Islet of Langerhans (tissue), 1 donor: ENCODE measurements at regions not wholly inside any gene's neighbourhood (a gene's known extent, or its start where the extent isn't known, plus 50 kb on each side); places are given as distances from the start of the nearest gene placed in this dataset.
A peak's percentile ranks its signal among the peaks of the same experiment; 100 is the strongest.
"Not testable (repeated sequence)": the region's sequence is repeated elsewhere in the genome, so short reads cannot be mapped to it uniquely, and the experiment has no call there.

Experiments
- FAIRE-seq: peaks from one replicate; lab custom pipeline; 2011; peaks lifted over from hg19 to GRCh38; lab: Jason Lieb, UNC

DNA sequence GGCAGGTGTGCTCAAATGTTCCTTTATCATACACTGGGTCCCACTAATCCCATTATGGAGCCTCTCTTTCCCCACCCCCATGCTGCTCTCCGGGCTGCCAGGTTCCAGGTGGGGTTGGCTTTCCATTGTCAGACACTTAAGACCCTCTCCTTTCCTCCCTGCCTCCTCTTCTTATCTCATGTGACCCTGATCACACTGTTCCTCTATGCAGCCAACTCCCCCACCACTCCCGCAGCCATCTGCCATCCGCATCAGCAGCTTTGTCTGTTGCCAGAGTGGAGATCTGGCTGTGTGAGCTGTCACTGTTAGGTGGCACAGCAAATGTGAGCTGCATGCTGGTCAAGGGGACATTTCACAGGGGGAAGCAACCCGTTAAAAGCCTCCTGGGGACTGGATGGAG, 391.4 kb downstream of the TNS3 start:
- FAIRE-seq = no peak

DNA sequence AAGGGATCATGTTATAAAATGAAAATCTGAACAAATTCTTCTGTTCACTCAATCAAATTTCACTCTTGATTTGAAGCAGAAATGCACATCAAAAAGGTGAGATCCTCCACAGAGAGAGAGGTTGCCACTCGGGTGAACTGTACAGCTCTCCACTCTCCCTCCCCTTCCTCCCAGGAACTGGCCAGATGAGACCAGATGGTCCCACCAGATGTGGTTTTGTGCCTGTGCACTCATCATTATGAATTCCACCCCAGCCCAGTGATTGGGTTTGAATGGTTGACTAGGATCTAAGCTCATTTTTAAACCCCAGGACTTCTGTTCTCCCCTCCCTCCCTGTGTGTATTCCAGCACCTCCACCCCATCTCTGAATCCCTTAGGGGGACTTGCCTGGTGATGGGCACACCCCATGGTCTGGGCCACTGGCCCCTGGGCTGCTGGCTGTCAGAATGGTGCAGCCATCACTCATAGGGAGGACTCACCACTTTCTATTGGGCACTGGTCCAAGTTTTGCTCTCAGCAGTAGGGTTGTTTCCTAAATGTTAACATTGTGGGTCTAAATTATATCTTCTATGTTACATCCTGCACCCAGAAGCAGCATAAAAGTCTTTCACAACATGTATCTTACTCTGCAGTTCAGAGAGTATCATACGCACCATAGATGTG, 393.1 kb downstream of the TNS3 start:
- no peak for FAIRE-seq

DNA sequence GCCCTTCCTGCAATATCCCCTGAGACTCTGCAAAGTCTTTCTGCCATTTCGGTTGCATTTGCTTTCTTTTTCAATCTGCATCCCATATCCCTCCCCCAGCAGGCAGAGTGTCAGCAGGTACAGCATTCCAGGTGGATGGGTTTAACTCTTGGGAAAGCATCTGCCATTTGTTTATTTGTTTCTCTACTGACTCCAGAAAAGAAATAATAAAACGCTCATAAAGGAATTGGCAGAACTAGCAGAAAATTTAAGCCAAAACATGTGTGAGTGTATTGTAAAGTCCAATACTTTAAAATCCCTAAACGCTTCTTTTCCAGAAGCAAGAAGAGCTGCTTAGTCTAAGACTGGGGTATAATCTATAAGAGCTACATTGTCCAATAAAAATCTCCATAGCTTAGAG, 393.8 kb downstream of the TNS3 start:
- no peak for FAIRE-seq

DNA sequence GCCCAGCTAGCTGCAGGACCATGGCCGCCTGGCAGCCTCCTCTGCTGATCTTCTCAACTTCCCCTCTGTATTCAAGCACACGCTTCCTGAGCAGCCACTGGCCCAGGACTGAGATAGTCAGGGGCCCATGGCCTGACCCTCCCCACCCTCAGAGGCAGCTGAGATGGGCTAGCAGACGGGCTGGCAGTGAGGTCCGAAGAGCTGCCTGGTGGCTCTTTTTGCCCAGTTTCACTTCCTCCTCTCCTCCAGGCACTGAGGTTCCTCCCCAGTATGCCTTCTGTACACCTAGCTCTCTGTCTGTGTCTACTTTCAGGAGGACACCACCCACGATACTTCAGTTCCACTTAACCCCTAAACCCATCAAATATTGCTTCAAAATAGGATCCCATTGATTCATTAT, 395.6 kb downstream of the TNS3 start:
- FAIRE-seq = no peak

DNA sequence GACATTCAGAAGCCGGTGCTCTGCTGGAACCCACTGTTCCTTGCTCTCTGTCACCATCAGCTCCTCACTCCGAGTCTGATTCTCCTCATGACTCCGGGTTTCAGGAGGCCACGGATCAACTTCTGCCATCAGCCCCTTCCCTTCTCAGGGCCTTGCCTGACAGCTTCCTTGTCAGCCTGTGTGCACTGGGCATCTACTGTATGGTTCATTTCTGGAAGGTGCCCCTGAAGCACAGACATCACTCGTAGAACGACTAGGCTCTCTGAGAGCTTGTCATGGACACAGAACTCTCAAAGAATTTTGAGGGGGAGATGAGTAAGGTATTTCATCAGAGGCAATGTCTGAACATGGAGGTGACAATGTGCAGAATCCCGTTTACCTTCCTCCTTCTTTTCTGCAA, 396.1 kb downstream of the TNS3 start:
- no peak for FAIRE-seq

DNA sequence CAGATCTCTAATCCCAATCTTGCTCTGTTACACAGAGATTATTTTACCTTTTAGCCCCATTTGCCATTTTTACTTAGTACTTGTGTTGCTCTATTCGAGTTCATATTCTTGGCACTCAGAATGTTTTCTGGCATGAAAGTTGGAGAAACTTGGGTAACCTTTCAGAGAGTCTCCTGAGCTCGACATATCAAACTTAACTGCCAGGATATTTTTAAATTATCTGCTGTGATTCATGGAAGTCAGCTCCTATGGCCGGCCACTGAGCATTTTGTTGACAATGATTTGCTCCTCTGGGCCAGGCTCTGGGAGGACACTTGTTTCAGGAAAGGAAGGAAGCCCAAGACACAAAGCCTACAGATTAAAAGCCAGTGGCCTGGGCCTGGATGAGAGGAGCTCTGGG, 396.7 kb downstream of the TNS3 start:
- FAIRE-seq = no peak

DNA sequence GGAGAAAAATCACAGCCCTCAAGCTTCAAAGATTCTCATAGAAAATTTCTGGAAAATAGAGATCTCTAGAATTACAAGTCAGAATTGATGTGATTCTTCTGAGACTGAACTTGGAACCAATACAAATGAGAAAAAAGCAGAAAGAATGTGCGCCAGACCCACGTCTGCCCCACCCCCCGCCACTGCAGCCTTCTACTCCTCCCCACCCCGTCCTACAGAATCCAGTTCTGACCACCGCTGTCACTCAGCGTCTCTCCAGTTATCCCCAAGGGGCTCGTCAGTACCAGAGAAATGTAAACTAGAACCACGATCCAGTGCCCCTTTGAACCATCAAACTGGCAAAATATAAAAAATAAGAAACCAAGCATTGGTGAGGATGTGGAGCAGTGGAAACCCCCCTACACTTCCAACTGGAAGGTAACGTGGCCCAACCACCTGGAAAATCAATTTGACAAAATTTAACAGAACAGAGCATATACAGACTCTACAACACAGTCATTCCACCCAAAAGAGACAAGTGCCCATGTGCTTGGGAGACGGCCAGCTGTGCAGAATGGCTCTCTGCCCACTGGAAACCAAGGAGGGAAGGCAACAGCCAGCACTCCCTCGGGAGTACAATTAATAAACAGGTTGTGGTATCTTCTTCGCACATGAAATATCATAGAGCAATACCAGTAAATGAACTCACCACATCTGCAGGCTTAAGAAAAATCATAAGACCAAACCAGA, 397.9 kb downstream of the TNS3 start:
- FAIRE-seq = no peak

DNA sequence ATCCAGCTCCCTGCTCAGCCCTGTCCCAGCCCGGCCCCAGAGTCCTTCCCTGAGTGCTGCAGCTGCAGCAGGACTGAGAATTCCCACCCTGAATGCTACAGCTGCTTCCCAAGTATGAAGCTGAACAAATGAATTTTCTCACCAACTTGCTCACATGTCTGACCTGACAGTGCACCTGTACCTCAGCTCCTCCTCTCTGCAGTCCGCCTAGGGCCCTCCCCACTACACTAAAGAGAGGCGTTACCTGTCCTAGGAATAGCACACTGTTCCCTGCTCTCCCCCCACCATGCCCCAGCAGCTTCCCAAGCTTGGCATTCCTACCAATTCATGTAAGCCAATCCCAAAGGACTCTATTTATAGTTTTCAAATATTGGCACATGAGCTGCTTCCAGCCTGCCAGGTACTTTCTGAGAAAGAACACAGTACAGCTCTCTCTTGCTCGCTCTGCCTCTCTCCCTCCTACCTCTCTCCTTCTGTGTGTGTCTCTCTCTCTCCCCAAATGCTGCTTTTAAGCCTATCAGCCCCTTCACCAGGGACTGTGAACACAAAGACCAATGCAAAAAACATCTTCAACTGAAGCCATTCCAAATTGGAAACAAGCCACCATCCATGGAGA, 400.1 kb downstream of the TNS3 start:
- no peak for FAIRE-seq

DNA sequence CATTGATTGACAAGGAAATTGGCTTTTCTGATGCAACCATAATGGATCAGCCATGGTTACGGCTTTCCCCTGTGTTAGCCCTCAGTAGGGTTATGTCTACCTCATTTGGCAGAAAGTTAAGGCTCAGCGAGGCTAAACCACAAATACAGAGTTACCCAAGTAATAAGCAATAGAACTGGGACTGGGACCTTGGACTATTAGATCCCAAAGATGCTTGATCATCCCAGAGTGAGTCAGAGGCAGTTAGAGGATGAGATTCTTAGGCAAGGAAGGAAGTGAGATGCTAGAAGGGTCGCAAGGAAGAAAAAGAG, 401.4 kb downstream of the TNS3 start:
- no peak for FAIRE-seq

DNA sequence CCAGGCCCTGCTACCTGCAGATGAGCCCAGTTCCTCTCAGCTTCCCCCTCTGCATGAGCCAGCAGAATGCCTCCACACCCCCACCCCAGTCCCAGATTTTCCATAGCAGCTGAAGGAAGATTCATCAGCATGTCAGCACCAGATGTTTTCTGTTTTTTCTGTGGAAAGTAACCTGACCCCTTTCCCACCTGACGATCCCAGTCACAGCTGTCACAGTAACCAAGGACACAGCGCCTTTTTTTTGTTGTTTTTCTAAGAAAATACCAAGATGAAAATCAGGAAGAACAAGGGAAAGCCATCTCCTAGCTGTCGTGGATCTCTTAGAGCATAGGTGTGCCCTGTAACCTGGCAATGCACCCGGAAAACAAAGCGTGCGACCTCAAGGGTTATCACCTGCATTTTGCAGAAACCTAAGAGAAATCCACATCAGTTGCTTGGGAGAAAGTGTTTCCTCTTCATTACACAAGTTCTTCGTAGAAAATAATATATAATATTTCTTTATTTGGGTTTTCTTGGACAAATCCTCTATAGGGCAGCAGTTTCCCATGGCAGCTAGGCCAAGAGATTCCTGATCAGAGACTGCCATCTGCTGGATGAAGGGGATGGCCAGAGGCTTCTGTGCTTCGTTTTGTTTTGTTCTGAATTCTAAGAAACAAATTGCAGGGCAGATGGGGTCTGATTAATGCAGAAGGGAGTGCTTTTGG, 401.9 kb downstream of the TNS3 start:
- FAIRE-seq = peak; percentile 83

DNA sequence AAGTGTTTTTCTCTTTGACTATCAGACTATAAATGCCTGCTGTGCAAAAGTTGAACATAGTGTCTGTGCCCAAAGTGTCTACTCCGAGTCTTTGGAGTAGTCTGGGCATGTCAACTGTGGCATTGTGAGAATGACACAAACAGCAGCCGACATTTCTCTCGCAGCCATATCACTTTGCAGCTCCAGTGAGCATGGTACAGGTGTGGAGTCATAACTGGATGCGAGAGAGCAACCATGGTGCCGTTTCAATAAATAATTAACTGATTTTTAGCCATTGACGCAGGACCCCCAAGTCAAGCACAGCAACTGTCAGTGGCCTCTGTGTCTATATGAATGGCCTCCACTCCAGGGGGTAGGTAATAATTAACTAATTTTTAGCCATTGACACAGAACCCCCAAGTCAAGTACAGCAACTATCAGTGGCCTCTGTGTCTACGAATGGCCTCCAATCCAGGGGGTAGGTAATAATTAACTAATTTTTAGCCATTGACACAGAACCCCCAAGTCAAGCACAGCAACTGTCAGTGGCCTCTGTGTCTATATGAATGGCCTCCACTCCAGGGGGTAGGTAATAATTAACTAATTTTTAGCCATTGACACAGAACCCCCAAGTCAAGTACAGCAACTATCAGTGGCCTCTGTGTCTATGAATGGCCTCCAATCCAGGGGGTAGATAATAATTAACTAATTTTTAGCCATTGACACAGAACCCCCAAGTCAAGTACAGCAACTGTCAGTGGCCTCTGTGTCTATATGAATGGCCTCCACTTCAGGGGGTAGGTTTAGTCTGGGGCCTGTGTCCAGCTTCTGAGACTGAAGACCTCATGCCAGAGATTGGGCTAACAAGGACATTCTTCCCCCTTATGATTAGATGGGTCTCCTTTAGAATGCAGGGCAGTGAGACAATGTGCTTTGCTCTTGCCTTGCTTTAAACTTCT, 409.0 kb downstream of the TNS3 start:
- FAIRE-seq = not testable (repeated sequence)

DNA sequence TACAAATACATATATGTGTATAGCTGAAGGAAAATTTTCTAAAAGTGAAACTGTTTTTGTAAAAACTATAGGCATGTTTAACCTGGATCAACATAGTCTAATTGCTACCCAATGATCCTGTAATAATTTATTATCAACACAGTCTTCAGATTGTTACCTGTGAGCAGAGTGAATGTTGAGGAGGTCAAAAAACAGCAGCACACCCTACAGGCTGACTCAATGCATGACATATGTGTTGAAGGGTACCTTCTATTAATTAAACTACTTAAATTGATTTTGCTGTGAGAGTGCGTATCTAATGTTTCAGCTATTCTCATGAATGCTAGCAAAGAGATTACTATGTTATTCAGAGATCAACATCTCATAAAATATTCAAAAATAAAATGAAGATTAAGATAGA, 411.4 kb downstream of the TNS3 start:
- peak; percentile 97 for FAIRE-seq

DNA sequence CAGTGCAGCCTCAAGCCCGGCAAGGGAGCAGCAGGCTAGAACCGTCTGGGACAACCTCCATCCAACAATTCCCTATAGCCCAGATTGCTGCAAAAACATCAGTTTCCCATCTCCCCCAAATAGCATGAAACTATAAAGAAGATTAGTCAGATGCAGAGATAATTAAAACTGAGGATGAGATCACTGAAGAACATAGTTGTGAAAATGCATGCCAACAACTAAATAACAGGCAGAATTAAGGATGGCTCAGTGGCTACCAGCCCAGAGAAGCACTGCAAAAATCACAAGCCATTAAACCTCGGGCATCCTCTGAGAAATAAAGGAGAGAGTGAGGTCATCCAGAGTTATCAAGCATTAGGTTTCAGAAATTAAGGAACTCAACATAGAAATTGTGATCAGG, 427.1 kb downstream of the TNS3 start:
- no peak for FAIRE-seq

DNA sequence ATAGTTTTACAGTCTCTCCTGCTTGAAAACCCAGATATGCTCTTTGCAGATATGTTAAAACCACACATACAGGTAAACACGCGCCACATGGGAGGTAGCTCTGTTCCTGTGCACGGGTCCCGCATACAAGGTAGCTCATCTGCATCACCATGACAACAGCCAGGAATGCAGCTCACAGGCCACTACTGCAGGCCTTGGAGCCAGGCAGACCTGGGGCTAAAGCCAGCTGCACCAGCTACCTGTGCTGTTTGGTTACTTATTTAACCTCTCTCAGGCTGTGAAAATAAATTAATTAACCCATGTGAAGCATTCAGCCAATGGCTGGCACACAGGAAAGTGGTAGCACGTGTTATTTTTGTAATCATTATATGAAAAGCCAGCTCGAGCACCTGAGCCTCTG, 428.3 kb downstream of the TNS3 start:
- peak; percentile 98 for FAIRE-seq

DNA sequence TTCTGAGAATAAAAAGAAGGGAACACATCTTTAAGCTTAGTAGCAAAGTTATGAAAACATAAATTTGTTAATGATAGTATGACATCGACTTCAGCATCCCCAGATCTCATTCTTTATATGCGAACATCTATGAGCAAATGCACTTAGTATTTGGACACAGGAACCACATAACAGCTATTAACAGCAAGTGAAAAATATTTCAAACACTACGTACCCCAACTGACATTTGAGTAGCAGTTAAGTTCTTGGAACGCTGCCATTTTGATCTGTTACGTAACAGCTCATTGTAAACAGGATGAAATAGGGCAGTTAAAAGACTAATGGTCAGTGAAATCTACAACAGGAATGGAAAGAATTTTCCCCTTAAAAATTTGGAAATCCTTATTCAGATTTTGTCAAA, 428.9 kb downstream of the TNS3 start:
- peak; percentile 97 for FAIRE-seq

DNA sequence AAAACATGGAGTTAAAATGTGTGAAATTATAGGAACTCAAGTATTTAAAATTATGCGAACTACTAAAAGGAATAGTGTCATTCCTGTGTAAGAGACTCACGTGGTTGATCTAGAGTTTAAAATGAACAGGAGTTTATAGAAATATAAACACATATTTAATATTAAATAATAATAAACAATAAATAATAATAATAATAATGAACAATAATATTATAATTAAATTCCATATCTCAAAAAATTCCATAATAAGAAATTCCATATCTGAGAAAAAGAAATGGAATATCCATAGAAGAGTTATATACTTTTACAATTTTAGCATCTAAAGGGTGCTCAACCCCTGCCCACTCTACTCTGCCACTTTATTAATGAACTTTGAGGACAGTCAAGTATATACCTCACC, 429.6 kb downstream of the TNS3 start:
- FAIRE-seq = peak; percentile 33

DNA sequence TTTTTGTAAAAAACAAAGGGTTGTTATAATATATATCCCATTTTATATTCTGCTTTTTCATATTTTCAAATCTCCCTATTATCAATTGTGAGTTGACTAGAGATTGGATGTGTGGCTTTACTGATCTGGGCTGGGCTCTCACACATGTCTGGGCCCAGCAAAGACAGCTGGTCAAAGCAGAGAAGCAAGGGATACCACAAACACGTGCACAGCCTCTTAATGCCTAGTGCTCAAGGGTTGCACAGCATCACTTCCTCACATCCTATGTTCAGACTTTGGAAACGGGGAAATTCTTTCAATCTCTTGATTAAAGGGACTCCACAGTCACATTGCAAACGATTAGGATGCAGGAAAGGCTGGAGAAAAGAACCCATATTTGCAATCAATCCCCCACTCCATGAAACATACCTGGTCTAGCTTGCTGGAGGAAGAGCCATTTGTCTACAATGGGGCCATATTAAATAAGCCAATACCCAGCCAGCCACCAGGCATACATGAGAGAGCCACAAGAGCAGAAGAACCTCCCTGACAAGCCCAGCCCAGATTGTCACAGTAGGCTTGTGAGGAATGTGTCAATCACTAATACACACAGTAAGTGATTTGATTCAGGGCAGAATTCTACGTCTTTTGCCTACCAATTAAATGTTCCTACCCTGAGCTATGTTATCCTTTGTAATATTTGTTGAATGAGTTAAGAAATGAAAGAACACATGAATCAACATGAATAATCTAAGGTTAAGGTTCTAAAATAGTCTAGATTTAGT, 431.2 kb downstream of the TNS3 start:
- no peak for FAIRE-seq

DNA sequence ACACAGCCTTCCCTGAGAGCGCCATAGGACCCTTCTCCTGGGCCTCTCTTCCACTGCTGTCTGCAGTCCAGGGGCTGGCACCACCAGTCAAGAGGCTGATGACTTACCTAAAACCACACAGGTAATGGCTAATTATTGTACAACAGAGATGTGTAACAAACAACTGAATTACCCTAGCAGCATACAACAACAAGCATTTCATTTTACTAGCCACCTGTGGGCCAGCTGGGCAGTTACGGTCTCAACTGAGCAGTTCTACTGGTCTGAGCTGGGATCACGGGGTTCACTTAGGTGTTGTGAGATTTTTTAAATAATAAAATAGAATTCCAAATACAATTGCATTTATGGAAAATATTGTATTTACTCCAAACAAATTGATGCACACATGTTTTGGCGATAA, 431.9 kb downstream of the TNS3 start:
- FAIRE-seq = no peak

DNA sequence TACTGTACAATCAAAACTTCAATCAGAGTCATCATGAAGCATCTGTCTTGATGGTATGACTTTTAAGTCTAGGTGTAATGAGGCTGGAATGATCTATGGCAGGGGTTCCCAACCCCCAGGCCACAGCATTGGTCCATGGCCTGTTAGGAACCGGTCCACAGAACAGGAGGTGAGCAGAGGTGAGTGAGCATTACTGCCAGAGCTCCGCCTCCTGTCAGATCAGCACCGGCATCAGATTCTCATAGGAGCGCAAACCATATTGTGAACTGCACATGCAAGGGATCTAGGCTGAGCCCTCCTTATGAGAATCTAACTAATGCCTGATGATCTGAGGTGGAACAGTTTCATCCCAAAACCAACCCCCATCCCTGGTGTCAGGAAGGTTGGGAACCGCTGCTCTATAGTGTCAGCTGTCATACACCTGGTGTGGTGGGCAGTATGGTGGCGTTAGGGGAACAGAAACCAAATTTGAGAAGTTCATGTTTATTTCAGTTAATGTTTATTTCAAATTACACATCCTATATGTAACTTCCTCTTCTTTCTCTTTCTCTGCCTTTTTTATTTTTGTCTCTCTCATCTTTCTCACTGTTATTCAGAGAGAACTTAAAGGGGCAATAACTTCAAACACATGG, 432.6 kb downstream of the TNS3 start:
- FAIRE-seq = no peak

DNA sequence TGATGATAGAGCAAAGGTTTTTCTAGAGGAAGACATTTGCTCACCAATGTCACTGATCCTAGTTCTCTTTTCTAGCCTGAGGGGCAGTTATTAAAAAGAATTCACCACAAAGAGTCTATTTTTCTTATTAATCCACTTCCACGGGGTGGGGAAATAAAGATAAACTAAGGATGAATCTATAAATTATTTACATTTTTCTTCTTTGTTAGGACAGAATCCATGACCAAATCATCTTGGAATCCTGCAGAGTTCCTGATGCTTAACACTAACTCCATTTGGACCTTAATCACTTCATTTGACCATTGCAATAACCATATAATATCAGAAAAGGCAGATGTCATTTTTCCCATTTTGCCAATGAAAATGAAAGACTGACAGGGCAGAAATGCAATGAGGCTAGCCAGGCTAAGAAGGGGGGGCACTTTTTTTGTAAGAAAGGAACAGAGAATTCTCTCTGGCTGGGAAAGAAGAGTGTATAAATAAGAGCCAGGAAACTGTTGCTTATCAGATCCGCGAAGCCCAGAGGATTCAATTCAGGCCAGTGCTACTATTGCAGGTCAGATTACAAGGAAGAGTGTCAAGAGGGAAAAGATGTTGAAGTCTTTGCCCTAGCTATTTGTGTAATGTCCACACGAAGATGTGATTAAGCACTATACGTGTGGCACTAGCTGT, 433.2 kb downstream of the TNS3 start:
- no peak for FAIRE-seq
